Stimulated activated CD4-positive, alpha-beta T cell treated with anti-CD3 and anti-CD28 coated beads, Interleukin-1b, Interleukin-23, amount 100 ng/mL, for 48 hours (primary cell): ENCODE measurements at regions not wholly inside any gene's neighbourhood (a gene's known extent, or its start where the extent isn't known, plus 50 kb on each side); places are given as distances from the start of the nearest gene placed in this dataset.
A peak's percentile ranks its signal among the peaks of the same experiment; 100 is the strongest.

Experiments used
- DNase-seq: peaks from one replicate; pipeline ENCODE4 v3.0.0-alpha.2; 2020

DNA sequence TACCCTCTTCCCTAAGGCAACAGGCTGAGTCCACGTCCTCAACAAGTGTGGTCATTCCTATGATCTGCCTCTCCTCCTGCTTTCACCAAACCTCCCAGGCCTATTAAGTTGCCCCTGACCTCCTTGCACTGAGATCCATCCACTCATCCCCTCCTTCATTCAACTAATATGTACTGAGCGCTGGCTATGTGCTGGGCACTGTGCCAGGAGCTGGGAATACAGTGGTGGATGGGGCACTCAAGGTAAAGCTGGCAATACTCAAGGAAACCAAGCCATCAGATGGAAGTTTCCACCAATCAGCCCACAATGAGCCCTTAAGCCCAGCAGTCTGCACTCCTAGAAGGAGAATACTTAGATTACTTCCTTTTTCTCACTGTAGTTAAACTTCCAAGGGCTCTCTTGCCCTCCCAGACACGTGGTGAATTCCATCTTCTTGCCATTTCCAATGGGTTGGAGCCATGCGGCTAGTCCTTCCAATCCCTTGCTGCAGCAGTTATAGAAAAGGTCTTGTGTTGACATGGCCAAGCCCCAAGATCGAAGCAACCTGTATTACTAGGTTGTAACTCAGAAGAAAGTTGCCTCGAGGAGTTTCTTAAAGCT is 279.9 kb upstream of the RUNX1 start:
- DNase-seq, result no peak

DNA sequence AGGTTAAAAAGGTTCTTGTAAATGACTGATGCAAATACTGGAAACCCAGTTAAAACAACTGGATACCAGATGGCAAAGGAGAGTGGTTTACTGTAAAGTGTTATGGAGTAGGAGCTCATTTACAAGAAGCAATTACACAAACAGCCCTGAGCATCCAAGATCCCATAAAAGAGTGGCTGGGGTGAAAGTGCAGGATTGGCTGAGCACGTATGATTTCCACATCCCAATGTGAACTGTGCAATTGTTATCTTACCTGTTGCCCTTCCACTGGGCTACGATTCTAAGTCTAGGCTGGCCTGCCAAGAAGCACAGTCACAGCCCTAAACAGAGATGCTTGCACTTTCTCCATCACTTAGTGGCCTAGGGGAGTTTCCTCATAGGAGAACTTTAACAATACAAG is 277.6 kb upstream of the RUNX1 start:
- DNase-seq, result no peak

DNA sequence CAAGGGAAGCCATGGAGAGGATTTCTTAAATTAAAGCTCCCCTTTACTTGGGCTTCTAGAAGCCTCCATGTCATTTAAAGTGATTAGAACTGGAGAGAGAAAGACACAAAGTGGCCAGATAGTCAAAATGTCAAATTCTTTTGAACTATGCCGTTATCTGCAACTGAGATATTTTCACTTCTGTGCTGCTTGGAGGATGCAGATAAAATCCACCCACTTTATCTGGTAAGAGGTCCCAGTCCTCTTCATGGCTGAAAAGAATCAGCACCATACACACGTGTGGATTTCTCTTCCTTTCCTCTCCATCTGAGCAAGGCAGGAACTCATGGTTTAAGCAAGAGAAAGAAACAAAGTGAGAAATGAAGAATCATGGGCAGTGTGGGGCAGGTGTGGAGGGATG is 276.9 kb upstream of the RUNX1 start:
- no peak for DNase-seq

DNA sequence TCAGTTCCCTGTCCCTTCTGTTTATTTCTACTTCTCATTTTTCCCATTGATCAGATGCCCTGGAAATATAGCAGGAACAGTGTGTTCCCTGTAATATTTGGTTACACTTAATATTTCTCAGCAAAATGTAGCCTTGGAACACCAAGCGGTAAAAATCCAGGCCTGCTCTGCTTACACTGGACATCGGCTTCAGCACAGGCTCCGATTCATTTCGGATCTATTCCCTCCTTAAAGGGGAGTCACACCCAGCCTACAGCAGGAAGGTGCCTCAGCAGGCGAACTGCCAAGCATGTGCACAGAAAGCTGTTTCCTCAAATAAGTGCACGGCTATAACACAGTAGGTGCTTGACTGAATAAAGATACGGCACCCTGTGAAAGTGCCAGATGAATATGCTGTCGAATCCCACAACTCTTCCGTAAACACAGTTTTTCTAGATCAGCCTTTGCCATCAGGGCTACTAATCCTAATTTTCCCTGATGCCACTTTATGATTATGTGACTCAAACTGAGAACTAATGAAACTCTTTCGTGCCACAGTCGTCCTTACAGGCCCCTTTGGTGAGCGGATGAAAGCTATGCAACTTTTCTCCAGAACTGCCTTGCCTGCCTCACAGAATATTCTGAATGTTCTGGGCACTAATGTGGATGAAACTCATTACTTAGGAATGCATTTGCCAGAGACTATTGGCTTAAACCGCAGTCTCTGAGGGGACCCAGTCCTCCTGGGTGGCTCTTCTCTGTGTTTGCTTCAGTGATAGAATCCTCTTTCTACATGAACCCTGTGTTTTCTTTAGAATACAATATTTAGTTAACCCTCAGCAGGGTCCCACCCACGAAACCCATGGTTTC is 275.5 kb upstream of the RUNX1 start:
- DNase-seq, result no peak

DNA sequence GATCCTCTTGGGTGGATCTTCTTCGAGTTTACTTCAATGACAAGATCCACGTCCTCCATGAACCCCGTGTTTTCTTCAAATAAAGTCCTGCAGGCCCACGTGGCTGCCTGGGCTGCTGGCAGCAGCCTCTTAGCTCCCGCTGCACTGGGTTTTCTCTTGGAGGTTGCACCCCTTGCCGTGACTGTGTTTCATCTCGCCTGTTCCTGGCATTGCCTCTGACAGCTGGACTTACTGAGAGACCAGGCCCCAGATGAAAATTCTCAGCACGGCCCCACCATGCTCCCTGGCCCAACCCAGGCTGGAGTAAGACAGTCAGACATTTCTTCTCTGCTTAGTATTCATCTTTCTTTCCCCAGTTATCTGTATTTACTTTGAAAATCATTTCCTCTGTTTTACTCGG is 274.8 kb upstream of the RUNX1 start:
- no peak for DNase-seq

DNA sequence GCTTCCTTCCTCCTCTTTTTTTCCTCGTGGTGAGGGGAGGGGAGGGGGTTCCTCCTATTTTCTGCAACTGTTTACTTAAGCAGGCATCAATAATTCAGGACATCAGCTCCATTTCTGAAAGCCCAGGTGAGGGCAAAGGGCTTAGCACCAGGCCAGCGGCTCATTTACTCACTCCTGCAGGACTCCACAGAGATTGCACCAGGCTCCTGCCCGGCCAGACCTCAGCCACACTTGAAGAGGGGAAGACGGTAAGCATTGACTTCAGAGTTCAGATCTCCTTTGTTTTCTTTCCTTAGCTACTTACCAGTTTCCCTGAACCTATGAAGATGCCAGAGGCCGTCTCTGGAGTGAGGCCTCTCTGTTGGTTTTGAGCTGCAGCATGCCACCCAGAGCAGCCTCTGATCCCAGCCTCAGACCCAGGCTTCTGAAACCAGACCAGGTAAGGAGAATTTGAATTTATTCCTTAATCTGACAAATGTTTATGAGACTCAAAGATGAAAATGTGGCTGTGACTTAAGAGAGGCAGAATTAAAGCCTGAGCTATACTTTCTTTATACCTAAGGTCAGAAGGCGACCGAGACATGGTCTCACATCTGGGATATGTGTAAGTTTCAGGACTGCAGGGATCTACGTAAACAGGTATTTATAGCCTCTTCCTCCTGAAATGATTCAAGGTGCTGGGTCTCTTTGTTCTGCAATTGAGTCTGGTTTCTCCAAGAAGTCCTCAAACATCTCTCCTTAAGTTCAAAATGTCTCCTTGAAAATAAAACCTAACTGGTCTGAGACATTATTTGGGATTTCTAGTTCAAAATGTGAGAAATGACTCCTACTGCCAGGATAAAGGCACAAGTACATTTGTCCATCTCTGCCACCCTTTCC is 272.5 kb upstream of the RUNX1 start:
- no peak for DNase-seq

DNA sequence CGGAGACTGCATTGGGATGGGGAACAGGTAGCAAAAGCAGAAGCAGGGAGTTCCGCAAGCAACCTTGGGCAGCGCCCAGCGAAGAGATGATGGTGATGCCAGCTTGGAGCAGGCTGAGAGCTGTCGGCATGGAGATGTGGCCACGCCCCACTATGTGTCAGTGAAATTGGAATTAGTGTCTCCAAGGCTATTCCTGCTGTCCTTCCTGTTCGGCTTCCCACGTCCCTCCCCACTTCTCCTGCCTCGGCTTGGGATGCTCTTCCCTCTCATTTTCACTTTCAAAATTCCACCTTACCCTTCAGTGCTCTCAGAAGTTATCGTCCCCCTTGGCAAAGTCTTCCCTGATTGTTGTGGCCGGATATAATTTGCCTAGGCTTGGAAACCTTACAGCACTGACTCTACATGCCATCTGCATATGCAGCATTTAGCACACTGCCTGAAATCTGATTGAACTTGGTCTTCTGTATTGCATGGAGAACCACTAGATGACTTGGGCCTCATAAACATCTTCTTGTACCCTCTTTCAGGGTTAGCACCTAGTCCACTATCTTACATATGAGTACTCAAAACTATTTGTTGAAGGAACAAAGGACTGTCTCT is 270.7 kb upstream of the RUNX1 start:
- DNase-seq, result no peak

DNA sequence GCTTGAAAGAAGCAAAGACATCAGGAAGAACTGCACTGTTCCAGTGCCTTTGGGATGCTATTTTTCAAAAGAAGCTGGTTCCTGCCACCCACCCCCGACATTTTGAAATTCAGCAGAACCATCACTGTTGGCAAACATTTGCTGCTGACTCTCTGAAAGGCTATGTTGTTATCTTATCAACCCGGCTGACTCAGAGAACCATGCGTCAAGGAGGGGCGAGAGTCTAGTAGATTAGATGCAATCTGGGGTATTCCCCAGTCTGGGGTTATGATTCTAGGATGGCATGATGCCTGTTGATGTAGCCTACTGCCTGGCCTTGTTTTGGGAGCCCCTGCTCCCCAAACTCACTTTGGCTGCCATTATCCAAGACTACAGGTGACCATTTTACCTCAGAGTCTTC is 267.8 kb upstream of the RUNX1 start:
- peak; percentile 18 for DNase-seq

DNA sequence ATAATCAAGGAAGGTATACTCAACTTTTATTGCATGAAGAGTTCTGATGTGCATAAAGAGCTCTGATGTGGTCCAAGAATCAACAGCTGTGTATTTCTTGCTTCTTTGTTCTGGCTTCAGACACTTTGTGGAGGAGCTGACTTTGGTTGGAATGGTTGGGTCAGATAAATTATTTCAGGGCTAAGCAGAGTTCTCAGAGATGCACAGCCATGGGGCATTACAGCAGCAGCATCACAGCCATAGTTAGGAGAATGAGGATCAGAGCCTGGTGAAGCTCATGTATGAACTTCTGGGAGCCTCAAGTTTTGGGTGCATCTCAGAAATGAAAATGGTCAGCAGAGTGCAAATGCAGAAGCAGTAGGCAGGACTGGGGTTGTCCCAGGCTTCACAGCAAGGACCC is 267.4 kb upstream of the RUNX1 start:
- no peak for DNase-seq

DNA sequence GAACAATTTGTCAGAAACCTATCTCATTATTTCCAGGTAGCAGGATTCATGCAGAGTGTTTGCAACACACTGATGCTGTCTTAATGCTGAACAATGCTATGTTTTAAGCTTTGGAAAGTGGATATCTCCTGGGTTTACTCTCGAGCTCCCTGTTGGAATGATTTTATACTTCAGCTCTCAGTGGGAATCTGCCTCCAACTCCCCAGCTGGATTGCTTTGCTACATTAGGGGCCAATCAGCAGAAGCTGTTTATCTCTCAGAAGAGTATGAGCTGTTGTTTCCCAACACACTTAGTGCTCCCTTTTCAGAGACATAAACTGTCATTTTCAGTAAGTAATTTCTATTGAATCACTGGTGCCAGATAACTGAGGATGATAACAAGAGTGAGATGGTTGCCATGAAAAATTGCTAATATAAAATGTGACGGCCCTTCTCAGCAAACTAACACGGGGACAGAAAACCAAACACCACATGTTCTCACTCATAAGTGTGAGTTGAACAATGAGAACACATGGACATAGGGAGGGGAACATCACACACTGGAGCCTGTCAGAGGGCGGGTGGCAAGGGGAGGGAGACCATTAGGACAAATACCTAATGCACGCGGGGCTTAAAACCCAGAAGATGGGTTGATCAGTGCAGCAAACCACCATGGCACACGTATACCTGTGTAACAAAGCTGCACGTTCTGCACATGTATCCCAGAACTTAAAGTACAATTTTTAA is 265.9 kb upstream of the RUNX1 start:
- DNase-seq, result no peak

DNA sequence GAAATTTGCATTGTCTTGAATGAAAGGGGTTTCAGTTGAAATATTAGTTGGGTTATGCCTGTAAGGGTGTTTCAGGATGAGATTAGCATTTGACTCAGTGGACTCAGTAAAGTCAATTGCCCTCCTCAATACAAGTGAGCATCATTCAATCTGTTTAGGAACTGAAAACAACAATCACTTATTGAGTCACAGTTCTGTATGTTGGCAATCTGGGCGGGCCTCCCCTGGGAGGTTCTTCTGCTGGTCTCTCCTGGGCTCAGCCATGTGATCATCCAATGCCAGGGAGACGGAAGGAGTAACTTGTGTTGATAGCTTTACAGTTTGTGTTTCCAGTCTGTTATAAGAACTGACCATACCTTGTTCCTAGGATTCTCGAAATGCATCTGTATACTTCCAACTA is 262.9 kb upstream of the RUNX1 start:
- DNase-seq, result no peak

DNA sequence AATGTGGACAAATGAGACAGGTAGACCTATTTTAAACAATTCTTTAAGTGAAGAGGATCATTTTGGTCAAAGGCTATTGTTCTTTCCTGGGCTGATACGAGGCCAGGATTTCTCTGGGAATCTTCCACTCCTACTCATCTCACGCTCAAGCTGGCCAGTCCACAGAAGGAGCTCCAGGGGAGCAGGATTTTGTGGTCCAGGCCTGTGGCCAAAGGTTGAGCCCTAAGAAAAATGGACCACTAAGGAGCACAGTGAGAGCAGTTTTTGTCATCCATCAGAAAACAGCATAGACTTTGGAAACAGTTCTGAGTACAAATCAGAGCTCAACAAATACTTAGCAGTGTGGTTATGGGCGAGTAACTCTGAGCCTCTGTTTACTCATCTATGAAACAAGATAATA is 260.2 kb upstream of the RUNX1 start:
- DNase-seq, result no peak

DNA sequence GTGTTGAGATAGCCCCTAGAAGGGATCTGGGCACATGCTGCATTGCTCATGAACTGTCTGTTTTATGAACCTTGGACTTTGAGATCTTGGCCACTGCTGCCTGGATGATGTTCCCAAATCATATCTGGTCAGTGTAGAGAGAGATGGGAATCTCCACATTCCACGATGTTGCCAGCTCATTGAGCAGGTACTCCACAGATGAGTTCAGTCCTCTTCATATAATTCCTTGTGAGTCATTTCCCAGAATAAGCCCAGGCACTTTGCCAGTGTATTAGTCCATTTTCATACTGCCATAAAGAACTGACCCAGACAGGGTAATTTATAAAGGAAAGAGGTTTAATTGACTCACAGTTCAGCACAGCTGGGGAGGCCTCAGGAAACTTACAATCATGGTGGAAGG is 254.0 kb upstream of the RUNX1 start:
- no peak for DNase-seq

DNA sequence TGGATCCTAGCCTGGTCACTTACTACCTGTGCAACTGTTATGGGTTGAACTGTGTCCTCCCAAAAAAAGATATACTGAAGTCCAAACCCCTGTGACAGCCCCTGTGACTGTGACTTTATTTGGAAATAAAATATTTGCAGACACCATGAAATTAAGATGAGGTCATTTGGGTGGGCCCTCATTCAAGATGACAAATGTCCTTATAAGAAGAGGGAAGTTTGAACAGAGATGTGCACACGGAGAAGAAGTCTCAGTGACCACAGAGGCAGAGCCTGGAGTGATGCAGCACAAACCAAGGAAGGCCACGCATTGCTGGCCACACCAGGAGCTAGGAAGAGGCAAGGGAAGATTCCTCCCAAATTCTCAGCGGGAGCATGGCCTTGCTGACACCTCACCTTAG is 249.7 kb upstream of the RUNX1 start:
- DNase-seq, result no peak

DNA sequence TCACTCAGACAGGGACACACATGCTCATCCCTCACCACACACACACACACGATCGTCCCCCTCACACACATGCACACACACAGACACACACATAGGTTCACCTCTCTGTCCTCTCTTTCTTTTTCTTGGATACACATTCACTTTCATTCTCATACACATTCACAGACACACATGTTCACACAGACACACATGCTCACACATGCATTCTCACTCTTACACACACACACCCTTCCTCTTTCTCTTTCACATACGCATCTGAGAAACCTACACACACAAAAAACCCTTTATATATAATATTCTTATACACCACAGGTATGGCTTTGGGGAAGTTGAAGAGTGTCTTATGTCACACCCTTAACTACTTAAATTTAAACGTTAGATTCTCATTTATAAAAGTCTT is 248.6 kb upstream of the RUNX1 start:
- DNase-seq, result no peak

DNA sequence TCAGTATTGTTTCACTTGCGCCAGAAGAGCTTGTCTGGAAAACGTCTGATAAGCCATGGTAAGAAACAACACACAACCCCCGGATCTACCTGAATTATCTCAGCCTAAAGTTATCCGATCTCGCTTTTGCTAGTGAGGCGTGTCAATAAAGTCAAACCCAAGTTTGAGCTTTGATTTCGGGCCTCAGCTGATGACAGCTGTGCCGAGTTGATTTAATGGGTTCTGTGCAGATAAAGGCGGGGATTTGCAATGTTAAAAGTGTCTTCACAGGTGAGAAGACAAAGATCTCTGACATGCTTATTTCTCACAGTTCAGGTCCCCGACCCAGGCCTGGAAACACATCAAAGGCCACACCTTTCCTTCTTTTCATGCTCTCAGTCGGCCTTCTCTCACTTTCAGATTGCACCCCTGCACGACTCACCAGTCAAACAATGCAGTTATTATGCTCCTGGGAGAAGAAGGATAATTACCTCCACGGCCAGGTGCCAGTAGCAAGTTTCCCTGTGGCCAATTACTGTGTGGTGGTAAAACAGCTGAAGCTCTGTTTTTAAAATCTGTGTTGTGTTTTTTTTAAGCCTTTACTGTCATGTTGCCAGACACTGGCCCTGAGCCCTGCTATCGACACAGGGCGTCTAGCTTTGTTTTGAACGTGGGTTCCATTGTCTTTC is 245.3 kb upstream of the RUNX1 start:
- DNase-seq, result no peak

DNA sequence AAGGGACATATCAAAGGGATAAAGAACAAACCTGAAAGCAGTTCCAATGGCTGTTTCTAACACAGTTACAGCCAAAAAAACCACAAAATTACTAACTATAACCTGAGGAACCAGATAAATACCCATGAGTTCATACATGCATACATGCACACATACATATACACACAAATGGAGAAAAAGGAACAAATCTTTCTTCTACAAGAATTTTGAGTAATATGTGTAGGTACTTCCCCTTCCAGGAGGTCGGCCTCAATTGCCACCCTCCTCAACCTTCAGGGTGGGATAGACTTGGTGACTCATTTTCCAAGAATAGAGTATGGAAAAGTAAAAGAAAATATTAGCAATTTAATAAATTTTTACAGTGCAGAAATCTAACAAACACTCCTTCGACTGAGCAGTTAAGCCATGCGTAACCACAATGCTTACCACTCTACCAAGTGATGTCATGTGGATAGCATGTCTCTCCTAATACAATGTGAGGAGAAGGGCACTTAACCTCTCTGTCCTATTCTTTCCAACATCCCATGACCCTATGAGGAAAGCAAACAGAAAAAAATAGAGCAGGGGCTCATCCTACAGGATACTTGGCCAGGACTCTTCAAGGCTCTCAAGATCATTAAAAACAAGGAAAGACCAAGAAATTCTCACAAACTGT is 243.0 kb upstream of the RUNX1 start:
- DNase-seq, result no peak

DNA sequence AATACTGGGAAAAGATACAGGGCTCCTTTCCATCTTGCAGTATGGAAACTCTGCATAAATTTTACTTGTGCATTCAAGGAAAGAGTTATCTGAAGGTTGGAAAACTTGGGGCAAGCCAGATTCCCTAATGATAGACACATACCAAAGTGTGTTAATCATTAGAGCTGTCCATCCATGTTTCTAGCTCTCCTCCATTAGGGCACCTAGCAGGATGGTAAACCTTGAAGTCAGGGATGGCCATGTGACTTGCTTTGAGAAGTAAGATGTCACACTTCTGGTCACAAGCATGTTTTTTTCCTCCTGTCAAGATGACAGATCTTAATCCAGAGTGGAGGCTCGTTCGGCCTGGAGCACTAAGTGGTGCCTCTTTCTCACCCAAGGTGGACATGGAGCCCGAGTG is 241.9 kb upstream of the RUNX1 start:
- DNase-seq, result no peak

DNA sequence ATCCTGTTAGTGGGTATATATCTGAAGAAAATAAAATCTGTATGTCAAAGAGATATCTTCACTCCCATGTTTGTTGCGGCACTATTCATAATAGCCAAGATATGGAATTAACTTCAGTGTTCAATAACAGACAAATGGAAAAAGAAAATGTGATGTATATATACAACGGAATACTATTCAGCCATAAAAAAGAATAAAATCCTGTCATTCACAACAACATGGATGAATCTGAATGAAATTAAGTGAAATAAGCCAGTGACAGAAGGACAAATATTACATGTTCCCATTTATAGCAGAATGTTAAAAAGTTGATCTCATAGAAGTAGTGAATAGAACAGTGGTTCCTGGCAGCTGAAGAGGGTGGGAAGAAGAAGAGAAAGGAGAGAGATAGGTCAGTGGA is 239.1 kb upstream of the RUNX1 start:
- no peak for DNase-seq

DNA sequence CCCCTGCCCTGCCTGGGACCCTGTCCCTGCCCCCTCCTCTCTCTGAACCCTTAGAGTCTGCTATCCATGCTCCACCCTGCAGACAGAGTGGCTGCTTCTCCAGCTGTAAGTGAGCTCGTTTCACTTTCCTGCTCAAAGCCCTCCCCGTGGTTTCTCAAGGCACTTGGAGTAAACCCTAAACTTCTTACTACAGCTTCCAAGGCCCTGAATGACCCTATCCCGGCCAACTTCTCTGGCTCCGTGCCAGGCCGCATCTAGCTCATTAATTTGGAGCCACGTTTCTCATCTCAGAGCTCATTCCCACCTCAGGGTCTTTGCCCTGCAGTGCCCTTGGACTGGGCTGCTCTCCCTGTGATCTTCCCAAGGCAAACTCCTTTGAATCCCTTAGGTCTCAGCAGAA is 235.1 kb upstream of the RUNX1 start:
- DNase-seq, result no peak

DNA sequence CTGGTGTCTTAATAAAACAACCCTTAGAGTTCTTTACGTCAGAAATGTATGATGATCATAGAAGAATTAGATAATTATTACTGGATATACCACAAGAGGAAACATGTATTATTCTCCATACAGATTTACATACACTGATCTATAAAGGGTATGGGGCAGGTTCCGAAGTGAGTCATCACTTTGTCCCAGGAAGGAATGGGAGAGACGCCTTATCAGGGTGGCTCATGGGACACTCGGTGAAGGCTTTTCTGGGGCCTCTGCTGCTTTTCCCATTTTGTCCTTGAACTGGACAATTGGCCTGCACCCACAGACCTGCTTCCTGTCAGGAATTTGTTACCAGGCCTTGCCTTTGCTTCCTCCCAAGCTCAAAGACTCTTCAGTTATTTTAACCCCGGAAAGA is 233.8 kb upstream of the RUNX1 start:
- DNase-seq, result no peak

DNA sequence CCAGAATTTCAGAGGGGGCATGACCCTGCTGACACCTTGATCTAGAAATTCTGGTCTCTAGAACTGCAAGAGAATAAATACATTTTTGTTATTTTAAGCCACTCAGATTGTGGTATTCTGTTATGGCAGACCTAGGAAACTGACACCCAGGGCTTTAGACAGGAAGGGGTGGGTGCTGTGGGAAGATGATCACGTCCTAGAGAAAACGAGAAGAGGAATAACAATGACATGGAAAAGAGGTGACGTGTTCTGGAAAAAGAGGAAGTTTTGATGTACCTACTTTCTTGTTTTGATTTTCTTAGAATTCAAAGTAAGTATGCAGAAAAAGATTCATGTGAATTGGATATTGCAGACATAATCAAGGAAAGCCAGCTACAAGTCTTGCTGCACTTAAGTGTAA is 232.9 kb upstream of the RUNX1 start:
- no peak for DNase-seq
